DOHH2 (cell line): ENCODE measurements at regions not wholly inside any gene's neighbourhood (a gene's known extent, or its start where the extent isn't known, plus 50 kb on each side); places are given as distances from the start of the nearest gene placed in this dataset.

ENCODE experiments used
- H3F3A ChIP-seq: fragments of 200-600 bp; sonication (generic), shearing (Covaris generic); 2 replicates; pipeline ENCODE4 v1.6.0; 2016; ENCODE audit warnings: antibody characterized with exemption, mild to moderate bottlenecking; ENCODE audit not compliant: control insufficient read depth, insufficient read depth
- H3K27ac ChIP-seq: fragments of 200-600 bp; sonication (generic); 2 replicates; pipeline ENCODE4 v1.5.1; 2014; ENCODE audit warnings: low read depth, mild to moderate bottlenecking, low read length, moderate library complexity
- H3K27me3 ChIP-seq: fragments of 200-600 bp; sonication (generic); 2 replicates; pipeline ENCODE4 v1.6.1; 2014; ENCODE audit warnings: mild to moderate bottlenecking, low read length, mixed read lengths; ENCODE audit not compliant: control insufficient read depth
- H3K36me3 ChIP-seq: fragments of 200-600 bp; sonication (generic); 2 replicates; pipeline ENCODE4 v1.6.1; 2014; ENCODE audit warnings: mild to moderate bottlenecking, low read length, moderate library complexity, mixed read lengths; ENCODE audit not compliant: control insufficient read depth
- H3K4me1 ChIP-seq: fragments of 200-600 bp; sonication (generic); 2 replicates; pipeline ENCODE4 v1.6.1; 2014; ENCODE audit warnings: mild to moderate bottlenecking, low read length, mixed read lengths; ENCODE audit not compliant: control insufficient read depth
- H3K4me2 ChIP-seq: fragments of 200-600 bp; sonication (generic); 2 replicates; pipeline ENCODE4 v1.6.0; 2014; ENCODE audit warnings: mild to moderate bottlenecking, low read length, moderate library complexity
- H3K4me3 ChIP-seq: fragments of 200-600 bp; sonication (generic); 2 replicates; pipeline ENCODE4 v1.5.1; 2014; ENCODE audit warnings: mild to moderate bottlenecking, low read length, mixed read lengths
- H3K79me2 ChIP-seq: fragments of 200-600 bp; sonication (generic); 2 replicates; pipeline ENCODE4 v1.6.1; 2014; ENCODE audit warnings: mild to moderate bottlenecking, low read length, mixed read lengths; ENCODE audit not compliant: control insufficient read depth
- H3K9me2 ChIP-seq: fragments of 200-600 bp; sonication (generic); replicated peaks from 2 replicates; pipeline ENCODE4 v1.6.1; 2014; ENCODE audit warnings: mild to moderate bottlenecking, low read length, mixed read lengths; ENCODE audit not compliant: control insufficient read depth
- H3K9me3 ChIP-seq: fragments of 200-600 bp; sonication (generic); 2 replicates; pipeline ENCODE4 v1.6.1; 2014; ENCODE audit warnings: antibody characterized with exemption, low read length, mixed read lengths; ENCODE audit not compliant: control insufficient read depth, insufficient read depth
- H4K20me1 ChIP-seq: fragments of 200-600 bp; sonication (generic); 2 replicates; pipeline ENCODE4 v1.6.0; 2014; ENCODE audit warnings: low read depth, mild to moderate bottlenecking, antibody characterized with exemption, low read length, moderate library complexity; ENCODE audit not compliant: control insufficient read depth, insufficient read depth
- EZH2phosphoT487 ChIP-seq: fragments of 200-600 bp; sonication (generic); IDR thresholded peaks from 2 replicates; pipeline ENCODE4 v1.6.1; 2017; ENCODE audit warnings: borderline replicate concordance, mild to moderate bottlenecking, antibody characterized with exemption, low read length, moderate library complexity, mixed read lengths
- TF ChIP-seq, protein P1 (sequence below): fragments of 200-600 bp; sonication (generic); IDR thresholded peaks from one replicate; pipeline ENCODE4 v1.5.1; 2014; ENCODE audit warnings: antibody characterized with exemption, mild to moderate bottlenecking, low read depth, low read length; ENCODE audit not compliant: poor library complexity, severe bottlenecking

- Histone ChIP-seq H3K27me3 (peaks cover 4% of the 10 kb centered on the region; the same call in 1 of the 2 replicates), H3K4me3 (no peak overlapping the region), H4K20me1 (no peaks in the 10 kb centered on the region), H3K36me3 (no peaks in the 10 kb centered on the region), H3F3A (no peaks in the 10 kb centered on the region), H3K9me2 (no peaks in the 10 kb centered on the region), H3K27ac (no peak overlapping the region), H3K79me2 (no peaks in the 10 kb centered on the region), H3K9me3 (no peaks in the 10 kb centered on the region), H3K4me1 (no peaks in the 10 kb centered on the region), H3K4me2 (no peak overlapping the region)
- TF ChIP-seq, protein P1, sequence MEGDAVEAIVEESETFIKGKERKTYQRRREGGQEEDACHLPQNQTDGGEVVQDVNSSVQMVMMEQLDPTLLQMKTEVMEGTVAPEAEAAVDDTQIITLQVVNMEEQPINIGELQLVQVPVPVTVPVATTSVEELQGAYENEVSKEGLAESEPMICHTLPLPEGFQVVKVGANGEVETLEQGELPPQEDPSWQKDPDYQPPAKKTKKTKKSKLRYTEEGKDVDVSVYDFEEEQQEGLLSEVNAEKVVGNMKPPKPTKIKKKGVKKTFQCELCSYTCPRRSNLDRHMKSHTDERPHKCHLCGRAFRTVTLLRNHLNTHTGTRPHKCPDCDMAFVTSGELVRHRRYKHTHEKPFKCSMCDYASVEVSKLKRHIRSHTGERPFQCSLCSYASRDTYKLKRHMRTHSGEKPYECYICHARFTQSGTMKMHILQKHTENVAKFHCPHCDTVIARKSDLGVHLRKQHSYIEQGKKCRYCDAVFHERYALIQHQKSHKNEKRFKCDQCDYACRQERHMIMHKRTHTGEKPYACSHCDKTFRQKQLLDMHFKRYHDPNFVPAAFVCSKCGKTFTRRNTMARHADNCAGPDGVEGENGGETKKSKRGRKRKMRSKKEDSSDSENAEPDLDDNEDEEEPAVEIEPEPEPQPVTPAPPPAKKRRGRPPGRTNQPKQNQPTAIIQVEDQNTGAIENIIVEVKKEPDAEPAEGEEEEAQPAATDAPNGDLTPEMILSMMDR, result no peak
- TF ChIP-seq EZH2phosphoT487, result no peak
These were observed 82.0 kb upstream of the WASF3 start for GRCh38 chr13:26475176-26476110.

DNA sequence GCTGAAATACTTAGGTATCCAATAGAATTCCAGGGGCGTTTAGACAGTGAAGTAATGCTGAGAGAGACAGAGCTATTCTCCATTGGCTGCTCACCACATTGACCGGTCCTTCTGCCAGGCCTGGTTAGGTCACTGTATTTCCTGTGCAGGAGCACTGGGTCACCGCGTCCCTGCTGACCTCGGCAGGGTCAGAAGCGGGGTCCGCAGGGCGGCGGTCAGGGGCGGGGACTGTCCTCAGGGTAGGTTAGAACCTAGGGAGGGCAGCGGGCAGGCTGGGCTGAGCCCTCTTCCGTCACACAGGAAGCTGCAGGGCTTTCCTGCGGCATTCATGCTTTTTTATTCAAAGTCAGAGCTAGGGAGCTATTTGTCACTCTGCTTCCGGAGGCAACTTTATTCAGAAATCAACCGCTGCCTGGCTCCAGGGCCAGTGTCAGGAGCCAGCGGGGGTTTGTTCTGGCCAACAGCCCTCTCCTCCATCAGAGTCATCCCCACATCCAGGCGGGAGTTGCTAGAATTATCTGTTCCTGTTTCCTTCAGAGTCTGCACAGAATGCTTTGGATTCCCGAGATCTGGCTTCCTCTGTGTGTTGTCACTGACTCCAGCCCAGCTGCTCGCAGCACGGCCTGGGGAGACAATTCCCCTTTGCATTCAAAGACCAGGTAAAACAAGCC lies 81.2 kb upstream of the WASF3 start:
- Histone ChIP-seq H3K4me3 (no peak overlapping the region), H3K4me2 (no peak overlapping the region), H3K4me1 (no peaks in the 10 kb centered on the region), H3K9me3 (no peaks in the 10 kb centered on the region), H3K27me3 (peaks cover 4% of the 10 kb centered on the region; the same call in 1 of the 2 replicates), H3K36me3 (no peaks in the 10 kb centered on the region), H4K20me1 (no peaks in the 10 kb centered on the region), H3K27ac (no peak overlapping the region), H3K79me2 (no peaks in the 10 kb centered on the region), H3K9me2 (no peaks in the 10 kb centered on the region), H3F3A (no peaks in the 10 kb centered on the region)
- TF ChIP-seq EZH2phosphoT487, result no peak
- TF ChIP-seq, protein P1, result no peak

DNA sequence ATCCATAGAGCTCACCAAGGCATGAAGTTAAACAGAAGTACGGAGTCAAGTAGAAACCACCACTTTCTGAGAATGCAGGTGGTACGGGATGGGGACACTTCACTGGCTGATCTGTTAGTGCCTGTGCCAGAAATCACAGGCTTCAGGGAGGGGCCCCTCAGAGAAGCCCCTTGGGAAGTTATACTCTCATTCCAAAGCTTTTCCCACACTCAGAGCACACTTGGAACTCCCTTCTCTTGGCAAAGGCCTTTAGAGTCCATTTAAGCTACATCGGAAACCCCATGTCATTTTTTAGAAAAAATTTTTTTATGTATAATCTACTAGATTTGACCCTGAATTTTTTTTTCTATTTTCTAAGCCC lies 80.7 kb upstream of the WASF3 start:
- no peak overlapping the region for H3K4me2 ChIP-seq

More for the DNA sequence above, 80.7 kb upstream of the WASF3 start:
- H3K79me2 ChIP-seq, result no peaks in the 10 kb centered on the region
- no peaks in the 10 kb centered on the region for H3K9me3 ChIP-seq
- H3K4me3 ChIP-seq, result no peak overlapping the region
- H4K20me1 ChIP-seq, result no peaks in the 10 kb centered on the region
- H3K4me1 ChIP-seq, result no peaks in the 10 kb centered on the region
- peaks cover 4% of the 10 kb centered on the region; the same call in 1 of the 2 replicates for H3K27me3 ChIP-seq
- no peak overlapping the region for H3K27ac ChIP-seq
- no peaks in the 10 kb centered on the region for H3F3A ChIP-seq
- no peaks in the 10 kb centered on the region for H3K9me2 ChIP-seq
- no peak for TF ChIP-seq EZH2phosphoT487
- TF ChIP-seq, protein P1, result no peak
- no peaks in the 10 kb centered on the region for H3K36me3 ChIP-seq
